HG03354 (cell line): ENCODE measurements at regions not wholly inside any gene's neighbourhood (a gene's known extent, or its start where the extent isn't known, plus 50 kb on each side); places are given as distances from the start of the nearest gene placed in this dataset.
"Not testable (repeated sequence)": the region's sequence is repeated elsewhere in the genome, so short reads cannot be mapped to it uniquely, and the experiment has no call there.

Experiments used
- ATAC-seq: cut with Tn5 transposase; IDR thresholded peaks from one replicate; pipeline ENCODE4 v1.9.1; 2021; ENCODE audit warnings: mild to moderate bottlenecking; ENCODE audit not compliant: unreplicated experiment, poor library complexity, severe bottlenecking

- ATAC-seq, result no peak
Observed at GRCh38 chr7:156518466-156518865, 122.1 kb upstream of the RNF32 start.

GRCh38 chr7:156517858-156518257 lies 122.7 kb upstream of the RNF32 start:
- ATAC-seq, result not testable (repeated sequence)

GRCh38 chr7:156516791-156517378 lies 123.7 kb upstream of the RNF32 start:
- ATAC-seq, result no peak

GRCh38 chr7:156515911-156516790 lies 124.4 kb upstream of the RNF32 start:
- no peak for ATAC-seq

GRCh38 chr7:156514851-156515250 lies 125.7 kb upstream of the RNF32 start:
- no peak for ATAC-seq

GRCh38 chr7:156511426-156511825 lies 129.1 kb upstream of the RNF32 start:
- no peak for ATAC-seq

GRCh38 chr7:156510966-156511365 lies 129.6 kb upstream of the RNF32 start:
- ATAC-seq, result no peak

GRCh38 chr7:156509216-156509615 lies 131.4 kb upstream of the RNF32 start:
- no peak for ATAC-seq

GRCh38 chr7:156505876-156506275 lies 134.7 kb upstream of the RNF32 start:
- ATAC-seq, result no peak

GRCh38 chr7:156504687-156505545 lies 135.7 kb upstream of the RNF32 start:
- no peak for ATAC-seq

- ATAC-seq, result no peak
Observed at GRCh38 chr7:156504006-156504405, 136.6 kb upstream of the RNF32 start.

GRCh38 chr7:156503196-156503595 lies 137.4 kb upstream of the RNF32 start:
- no peak for ATAC-seq

- ATAC-seq, result not testable (repeated sequence)
Observed at GRCh38 chr7:156501815-156502214, 138.8 kb upstream of the RNF32 start.

GRCh38 chr7:156499247-156499881 lies 141.2 kb upstream of the RNF32 start:
- no peak for ATAC-seq

- ATAC-seq, result no peak
Observed at GRCh38 chr7:156497776-156498509, 142.6 kb upstream of the RNF32 start.

GRCh38 chr7:156496865-156497264 lies 143.7 kb upstream of the RNF32 start:
- ATAC-seq, result no peak

GRCh38 chr7:156496363-156496769 lies 144.2 kb upstream of the RNF32 start:
- ATAC-seq, result no peak

- ATAC-seq, result no peak
Observed at GRCh38 chr7:156494960-156495359, 145.6 kb upstream of the RNF32 start.

- no peak for ATAC-seq
Observed at GRCh38 chr7:156493942-156494341, 146.6 kb upstream of the RNF32 start.
